ENCODE measurements at regions not wholly inside any gene's neighbourhood (a gene's known extent, or its start where the extent isn't known, plus 50 kb on each side); places are given as distances from the start of the nearest gene placed in this dataset.
A peak's percentile ranks its signal among the peaks of the same experiment; 100 is the strongest.

DNA sequence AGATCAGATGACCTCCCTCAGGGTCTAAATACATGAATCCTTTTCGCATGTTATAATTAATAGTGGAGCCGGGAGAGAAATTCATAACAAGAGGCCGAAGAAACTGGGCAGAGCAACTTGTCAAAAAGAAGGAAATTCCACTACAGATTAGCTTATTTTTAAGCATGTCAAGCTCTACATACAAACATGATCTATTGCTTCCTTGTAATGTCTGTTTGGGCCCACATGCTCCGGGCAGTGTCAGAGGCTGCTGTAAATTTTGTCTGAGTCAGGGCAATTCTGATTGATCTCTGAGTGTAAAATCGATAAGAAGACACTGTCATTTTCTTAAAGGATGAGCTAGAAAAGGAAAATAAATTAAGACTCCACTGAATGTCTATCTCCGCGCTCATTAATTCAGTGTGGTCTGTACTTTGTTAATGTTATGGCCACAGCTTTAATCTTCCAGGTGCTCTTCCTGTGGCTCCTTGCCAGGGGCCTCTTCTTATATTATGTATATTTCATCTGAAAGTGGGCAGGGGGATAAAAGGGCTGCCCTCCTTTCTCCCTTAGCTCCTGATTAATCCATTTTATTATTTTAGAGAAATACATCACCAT lies 194.1 kb upstream of the SP8 start:
- POLR2A ChIA-PET (ENCODE audit: unreplicated experiment) = no interaction called here
- no peaks in the 10 kb centered on the region for H3K36me3 ChIP-seq (ENCODE audit: low read depth, low read length)
- TF ChIP-seq, protein P1, sequence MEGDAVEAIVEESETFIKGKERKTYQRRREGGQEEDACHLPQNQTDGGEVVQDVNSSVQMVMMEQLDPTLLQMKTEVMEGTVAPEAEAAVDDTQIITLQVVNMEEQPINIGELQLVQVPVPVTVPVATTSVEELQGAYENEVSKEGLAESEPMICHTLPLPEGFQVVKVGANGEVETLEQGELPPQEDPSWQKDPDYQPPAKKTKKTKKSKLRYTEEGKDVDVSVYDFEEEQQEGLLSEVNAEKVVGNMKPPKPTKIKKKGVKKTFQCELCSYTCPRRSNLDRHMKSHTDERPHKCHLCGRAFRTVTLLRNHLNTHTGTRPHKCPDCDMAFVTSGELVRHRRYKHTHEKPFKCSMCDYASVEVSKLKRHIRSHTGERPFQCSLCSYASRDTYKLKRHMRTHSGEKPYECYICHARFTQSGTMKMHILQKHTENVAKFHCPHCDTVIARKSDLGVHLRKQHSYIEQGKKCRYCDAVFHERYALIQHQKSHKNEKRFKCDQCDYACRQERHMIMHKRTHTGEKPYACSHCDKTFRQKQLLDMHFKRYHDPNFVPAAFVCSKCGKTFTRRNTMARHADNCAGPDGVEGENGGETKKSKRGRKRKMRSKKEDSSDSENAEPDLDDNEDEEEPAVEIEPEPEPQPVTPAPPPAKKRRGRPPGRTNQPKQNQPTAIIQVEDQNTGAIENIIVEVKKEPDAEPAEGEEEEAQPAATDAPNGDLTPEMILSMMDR (conservative IDR thresholded peaks at IDR 0.05; ENCODE audit: low read depth, low read length) = no peak
- TF ChIP-seq EZH2 (IDR thresholded peaks at IDR 0.05; ENCODE audit: low read length, unreplicated experiment) (no peak), EZH2phosphoT487 (IDR thresholded peaks at IDR 0.05; ENCODE audit: borderline replicate concordance, low read length) (no peak)
- no peak for DNase-seq
- no peaks in the 10 kb centered on the region for H3F3A ChIP-seq (ENCODE audit: low read length, unreplicated experiment)
- no peak overlapping the region for H3K4me2 ChIP-seq (ENCODE audit: low read length)
- no peaks in the 10 kb centered on the region for H3K79me2 ChIP-seq (ENCODE audit: low read length)
- no TSS peak for BruUV-seq (replicated peaks)
- peaks cover 67% of the 10 kb centered on the region for H3K27me3 ChIP-seq (ENCODE audit: low read length)
- intact Hi-C loops (cut with micrococcal nuclease) = no loop called here
- no peaks in the 10 kb centered on the region for H3K4me1 ChIP-seq (ENCODE audit: insufficient read depth, low read length)
- ATAC-seq = no peak
- CTCF ChIA-PET = no interaction called here
- no peak overlapping the region for H3K9ac ChIP-seq (ENCODE audit: low read length)
- no peak overlapping the region for H2AFZ ChIP-seq (ENCODE audit: low read length)
- no peaks in the 10 kb centered on the region for H3K9me3 ChIP-seq (ENCODE audit: low read length)
- no peak overlapping the region for H3K27ac ChIP-seq (ENCODE audit: low read length)
- no peaks in the 10 kb centered on the region for H3K9me2 ChIP-seq (replicated peaks; ENCODE audit: low read length)
- no peaks in the 10 kb centered on the region for H4K20me1 ChIP-seq (ENCODE audit: low read length)
- no peak overlapping the region for H3K4me3 ChIP-seq (ENCODE audit: low read length)

DNA sequence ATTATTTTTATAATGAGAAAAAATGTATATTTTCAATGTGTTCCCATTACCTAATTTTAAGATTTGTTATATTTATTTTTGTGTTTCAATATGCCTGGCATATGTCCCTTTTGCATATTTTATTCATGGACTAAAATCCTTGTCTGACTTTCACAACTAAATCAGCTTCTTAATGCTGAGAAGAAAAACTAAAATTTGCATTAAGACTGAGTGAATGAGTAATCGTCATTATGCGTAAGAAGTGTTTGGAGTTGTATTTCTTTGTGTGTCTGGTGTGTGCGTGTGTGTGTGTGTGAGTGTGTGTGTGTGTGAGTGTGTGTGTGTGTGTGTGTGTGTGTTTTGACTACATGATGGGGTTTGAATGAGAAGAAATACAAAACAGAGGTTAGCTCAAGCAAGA lies 201.7 kb upstream of the SP8 start:
- TF ChIP-seq, protein P1 (conservative IDR thresholded peaks at IDR 0.05; ENCODE audit: low read depth, low read length) = no peak
- TF ChIP-seq EZH2 (IDR thresholded peaks at IDR 0.05; ENCODE audit: low read length, unreplicated experiment) (no peak), EZH2phosphoT487 (IDR thresholded peaks at IDR 0.05; ENCODE audit: borderline replicate concordance, low read length) (no peak)
- POLR2A ChIA-PET (ENCODE audit: unreplicated experiment) = no interaction called here
- DNase-seq (no peak), ATAC-seq (no peak)
- Histone ChIP-seq H3K27ac (ENCODE audit: low read length) (no peak overlapping the region), H3F3A (ENCODE audit: low read length, unreplicated experiment) (no peaks in the 10 kb centered on the region), H3K4me2 (ENCODE audit: low read length) (no peak overlapping the region), H3K9ac (ENCODE audit: low read length) (no peak overlapping the region), H3K27me3 (ENCODE audit: low read length) (peaks cover 52% of the 10 kb centered on the region), H3K4me1 (ENCODE audit: insufficient read depth, low read length) (no peaks in the 10 kb centered on the region), H4K20me1 (ENCODE audit: low read length) (no peaks in the 10 kb centered on the region), H3K36me3 (ENCODE audit: low read depth, low read length) (no peaks in the 10 kb centered on the region), H3K9me2 (replicated peaks; ENCODE audit: low read length) (no peaks in the 10 kb centered on the region), H3K4me3 (ENCODE audit: low read length) (no peak overlapping the region), H2AFZ (ENCODE audit: low read length) (no peak overlapping the region), H3K79me2 (ENCODE audit: low read length) (no peaks in the 10 kb centered on the region), H3K9me3 (ENCODE audit: low read length) (no peaks in the 10 kb centered on the region)
- intact Hi-C loops (cut with micrococcal nuclease) = no loop called here
- CTCF ChIA-PET = interaction anchor here (0.6 kb wide), 1 partner anchor 266 kb away, joined by 3 read pairs; no protein-coding TSS in a partner anchor
- no TSS peak for BruUV-seq (replicated peaks)

DNA sequence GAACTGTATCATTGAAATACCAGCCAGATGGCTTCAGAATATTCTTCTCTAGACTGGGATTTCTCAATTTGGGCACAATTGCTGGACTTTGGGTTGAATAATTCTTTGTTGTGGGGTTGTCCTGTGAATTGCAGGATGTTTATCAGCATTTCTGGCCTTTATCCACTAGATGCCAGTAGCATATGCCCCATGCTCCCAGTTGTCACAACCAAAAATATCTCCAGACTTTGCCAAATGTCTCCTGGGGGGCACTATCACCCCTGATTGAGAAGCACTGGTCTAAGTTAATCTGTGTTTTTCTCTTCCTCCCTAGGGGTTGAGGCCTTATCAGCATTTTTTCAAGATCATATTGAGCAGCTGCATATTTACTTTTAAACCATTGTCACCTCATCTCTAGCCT lies 204.9 kb upstream of the SP8 start:
- peak; percentile 28 for DNase-seq
- Histone ChIP-seq H3K27ac (ENCODE audit: low read length) (no peak overlapping the region), H4K20me1 (ENCODE audit: low read length) (no peaks in the 10 kb centered on the region), H3K9ac (ENCODE audit: low read length) (no peak overlapping the region), H3K9me2 (replicated peaks; ENCODE audit: low read length) (no peaks in the 10 kb centered on the region), H3K79me2 (ENCODE audit: low read length) (no peaks in the 10 kb centered on the region), H3K4me2 (ENCODE audit: low read length) (no peak overlapping the region), H3K4me3 (ENCODE audit: low read length) (no peak overlapping the region), H3K27me3 (ENCODE audit: low read length) (peaks cover 25% of the 10 kb centered on the region), H3K9me3 (ENCODE audit: low read length) (no peaks in the 10 kb centered on the region), H3F3A (ENCODE audit: low read length, unreplicated experiment) (no peaks in the 10 kb centered on the region), H3K4me1 (ENCODE audit: insufficient read depth, low read length) (no peaks in the 10 kb centered on the region), H2AFZ (ENCODE audit: low read length) (no peak overlapping the region), H3K36me3 (ENCODE audit: low read depth, low read length) (no peaks in the 10 kb centered on the region)
- ChIA-PET CTCF (interaction anchor here (0.7 kb wide), 1 partner anchor 238 kb away, joined by 3 read pairs; no protein-coding TSS in a partner anchor), POLR2A (ENCODE audit: unreplicated experiment) (no interaction called here)
- peak; percentile 35; the same call in 1 of the 2 replicates for ATAC-seq
- BruUV-seq (replicated peaks) = no TSS peak
- no peak for TF ChIP-seq EZH2 (IDR thresholded peaks at IDR 0.05; ENCODE audit: low read length, unreplicated experiment)
- TF ChIP-seq, protein P1 (conservative IDR thresholded peaks at IDR 0.05; ENCODE audit: low read depth, low read length) = peak; percentile 60
- intact Hi-C loops (cut with micrococcal nuclease) = loop anchor here (2.0 kb wide), 1 partner anchor 263 kb away; no protein-coding TSS in a partner anchor
